ENCODE measurements at regions not wholly inside any gene's neighbourhood (a gene's known extent, or its start where the extent isn't known, plus 50 kb on each side); places are given as distances from the start of the nearest gene placed in this dataset.

DNA sequence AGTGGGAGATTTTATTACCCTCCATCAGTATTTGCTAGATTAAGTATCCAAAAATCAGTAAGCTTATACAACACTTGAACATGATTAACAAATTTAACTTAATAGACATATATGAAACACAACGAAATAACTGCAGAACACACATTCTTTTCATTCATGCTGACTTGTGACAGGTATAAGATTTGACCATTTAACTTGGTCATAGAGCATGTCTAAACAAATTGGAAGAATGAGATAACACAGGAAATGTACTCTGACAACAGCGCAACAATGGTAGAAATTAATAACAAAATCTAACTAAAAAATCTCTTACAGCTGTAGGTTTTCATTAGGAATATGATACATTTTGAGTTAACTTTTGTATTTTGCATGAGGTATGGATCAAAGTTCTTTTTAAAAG lies 62.4 kb upstream of the TTLL7 start:
- ATAC-seq, result no peak
- no peak overlapping the region for H3K4me3 Mint-ChIP-seq
- CTCF ChIA-PET, result interaction anchor here (0.6 to 1.7 kb wide), 3 partner anchors 9 to 300 kb away, joined by 3 read pairs; no protein-coding TSS in a partner anchor

DNA sequence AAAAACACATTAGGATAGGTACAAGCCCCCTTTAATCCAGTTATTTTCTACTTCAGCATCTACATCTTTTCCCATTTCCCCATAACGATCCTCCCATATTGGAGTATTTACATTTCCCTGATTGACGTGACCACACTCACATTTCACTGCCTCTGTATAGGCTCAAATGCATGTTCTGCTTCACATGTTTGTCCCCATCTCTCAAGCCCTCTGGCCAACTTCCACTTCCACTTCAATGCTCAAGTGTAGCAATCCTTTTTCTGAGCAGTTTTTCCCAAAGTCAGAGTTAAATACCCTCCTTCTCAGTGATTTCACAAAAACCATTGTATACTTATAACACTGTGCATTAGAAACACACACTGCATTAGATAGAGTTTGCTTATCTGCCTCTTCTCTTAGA lies 61.8 kb upstream of the TTLL7 start:
- Mint-ChIP-seq H3K27ac (no peak overlapping the region), H3K4me3 (no peak overlapping the region), H3K9me3 (ENCODE audit: low read depth) (no peaks in the 10 kb centered on the region), H3K27me3 (peaks cover 15% of the 10 kb centered on the region), H3K4me1 (no peaks in the 10 kb centered on the region), H3K36me3 (no peaks in the 10 kb centered on the region)
- no peak for DNase-seq
- CTCF ChIA-PET, result interaction anchor here (1.1 to 1.7 kb wide), 2 partner anchors 9 to 13 kb away, joined by 3 to 4 read pairs; no protein-coding TSS in a partner anchor
- no peak for ATAC-seq

More for the DNA sequence above, 62.4 kb upstream of the TTLL7 start:
- Mint-ChIP-seq H3K9me3 (ENCODE audit: low read depth) (no peaks in the 10 kb centered on the region), H3K27me3 (peaks cover 15% of the 10 kb centered on the region), H3K4me1 (no peaks in the 10 kb centered on the region), H3K36me3 (no peaks in the 10 kb centered on the region), H3K27ac (no peak overlapping the region)
- no peak for DNase-seq

DNA sequence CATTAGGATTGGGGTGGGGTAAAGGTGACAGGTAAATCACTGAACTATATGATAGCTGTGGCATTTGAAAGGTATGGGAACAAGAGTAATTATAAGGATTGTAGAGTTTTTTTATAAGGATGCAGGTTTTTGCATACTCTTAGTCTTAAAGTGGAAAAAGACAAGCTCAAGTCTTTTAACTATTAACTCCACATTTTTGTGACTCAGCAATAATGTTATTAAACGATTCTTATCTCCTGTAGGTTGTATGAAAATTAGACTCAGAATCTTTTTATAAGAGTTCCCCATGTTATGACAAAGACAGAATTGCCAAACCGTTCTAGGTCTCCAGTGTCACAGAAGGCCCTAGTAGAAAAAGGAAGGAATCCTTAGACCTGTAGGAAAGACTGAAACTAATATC lies 49.9 kb upstream of the TTLL7 start:
- H3K4me1 Mint-ChIP-seq, result no peaks in the 10 kb centered on the region
- DNase-seq, result no peak
- no peak overlapping the region for H3K27ac Mint-ChIP-seq
- no peak overlapping the region for H3K4me3 Mint-ChIP-seq
- H3K27me3 Mint-ChIP-seq, result peaks cover 2% of the 10 kb centered on the region
- no peaks in the 10 kb centered on the region for H3K9me3 Mint-ChIP-seq (ENCODE audit: low read depth)
- no peaks in the 10 kb centered on the region for H3K36me3 Mint-ChIP-seq
- no peak for ATAC-seq
- CTCF ChIA-PET, result no interaction called here

All from activated CD8-positive, alpha-beta memory T cell treated with anti-CD3 and anti-CD28 coated beads, Interleukin-2, amount 10 ng/mL, durations not matched to agents 7 days and 5 days (primary cell).